ENCODE measurements at regions not wholly inside any gene's neighbourhood (a gene's known extent, or its start where the extent isn't known, plus 50 kb on each side); places are given as distances from the start of the nearest gene placed in this dataset.

DNA sequence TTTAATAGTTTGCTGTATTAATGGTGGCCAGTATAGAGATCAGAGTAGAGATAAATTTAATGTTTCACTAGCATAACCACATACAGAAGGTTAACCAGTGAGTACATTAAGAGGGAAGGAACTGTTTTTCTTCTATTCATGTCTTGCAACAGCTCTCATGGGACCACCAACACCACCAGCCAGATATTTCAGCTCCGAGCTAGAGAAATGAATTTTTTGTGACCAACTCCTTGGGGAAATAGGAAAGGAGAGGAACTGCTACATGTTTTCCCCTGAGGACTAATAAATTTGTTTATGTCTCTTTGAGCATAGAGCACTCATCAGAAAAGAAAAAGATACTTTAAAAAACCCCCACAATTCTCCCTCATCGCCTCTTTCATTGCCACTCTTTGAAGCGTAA, 247.5 kb downstream of the MBNL1 start:
- intact Hi-C loops (cut with DNase I) = no loop called here
- H3K4me3 ChIP-seq = no peak overlapping the region
- DNase-seq = no peak
- no peak overlapping the region for H3K27ac ChIP-seq
- TF ChIP-seq, protein P1, sequence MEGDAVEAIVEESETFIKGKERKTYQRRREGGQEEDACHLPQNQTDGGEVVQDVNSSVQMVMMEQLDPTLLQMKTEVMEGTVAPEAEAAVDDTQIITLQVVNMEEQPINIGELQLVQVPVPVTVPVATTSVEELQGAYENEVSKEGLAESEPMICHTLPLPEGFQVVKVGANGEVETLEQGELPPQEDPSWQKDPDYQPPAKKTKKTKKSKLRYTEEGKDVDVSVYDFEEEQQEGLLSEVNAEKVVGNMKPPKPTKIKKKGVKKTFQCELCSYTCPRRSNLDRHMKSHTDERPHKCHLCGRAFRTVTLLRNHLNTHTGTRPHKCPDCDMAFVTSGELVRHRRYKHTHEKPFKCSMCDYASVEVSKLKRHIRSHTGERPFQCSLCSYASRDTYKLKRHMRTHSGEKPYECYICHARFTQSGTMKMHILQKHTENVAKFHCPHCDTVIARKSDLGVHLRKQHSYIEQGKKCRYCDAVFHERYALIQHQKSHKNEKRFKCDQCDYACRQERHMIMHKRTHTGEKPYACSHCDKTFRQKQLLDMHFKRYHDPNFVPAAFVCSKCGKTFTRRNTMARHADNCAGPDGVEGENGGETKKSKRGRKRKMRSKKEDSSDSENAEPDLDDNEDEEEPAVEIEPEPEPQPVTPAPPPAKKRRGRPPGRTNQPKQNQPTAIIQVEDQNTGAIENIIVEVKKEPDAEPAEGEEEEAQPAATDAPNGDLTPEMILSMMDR (IDR thresholded peaks at IDR 0.05) = no peak
- TF ChIP-seq POLR2A (IDR thresholded peaks at IDR 0.05) = no peak
- 71 to 91% methylated on average over 3 of the region's 3 CpGs for WGBS, 2 donors
- no peaks in the 10 kb centered on the region for H3K36me3 ChIP-seq
- no peaks in the 10 kb centered on the region for H3K27me3 ChIP-seq
- H3K4me1 ChIP-seq = no peaks in the 10 kb centered on the region
- no peaks in the 10 kb centered on the region for H3K9me3 ChIP-seq

DNA sequence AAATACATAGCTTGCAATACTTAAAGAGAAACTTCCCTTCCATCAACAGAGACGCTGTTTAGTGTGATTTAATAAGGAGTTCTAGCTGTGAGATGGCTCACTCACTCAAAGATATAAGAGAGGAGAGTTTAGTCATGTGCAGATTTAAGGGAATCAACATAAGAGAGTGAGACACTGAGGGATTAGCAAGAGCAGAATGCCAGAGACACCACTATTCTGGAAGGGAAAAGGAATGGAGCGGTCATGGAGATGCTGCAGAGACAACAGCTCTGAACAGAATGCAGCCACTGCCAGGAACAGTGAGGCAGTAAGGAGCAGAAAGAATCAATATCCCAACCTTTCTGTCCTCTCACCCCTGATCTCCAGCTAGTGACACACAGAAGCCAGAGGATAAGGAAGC, 248.8 kb downstream of the MBNL1 start:
- Histone ChIP-seq H3K4me1 (no peaks in the 10 kb centered on the region), H3K9me3 (no peaks in the 10 kb centered on the region), H3K36me3 (no peaks in the 10 kb centered on the region), H3K27me3 (no peaks in the 10 kb centered on the region), H3K4me3 (no peak overlapping the region), H3K27ac (no peak overlapping the region)
- TF ChIP-seq, protein P1 (IDR thresholded peaks at IDR 0.05) = no peak
- TF ChIP-seq POLR2A (IDR thresholded peaks at IDR 0.05) = no peak
- WGBS, 2 donors = 72 to 94% methylated on average over 2 of the region's 2 CpGs
- DNase-seq = no peak
- intact Hi-C loops (cut with DNase I) = no loop called here

DNA sequence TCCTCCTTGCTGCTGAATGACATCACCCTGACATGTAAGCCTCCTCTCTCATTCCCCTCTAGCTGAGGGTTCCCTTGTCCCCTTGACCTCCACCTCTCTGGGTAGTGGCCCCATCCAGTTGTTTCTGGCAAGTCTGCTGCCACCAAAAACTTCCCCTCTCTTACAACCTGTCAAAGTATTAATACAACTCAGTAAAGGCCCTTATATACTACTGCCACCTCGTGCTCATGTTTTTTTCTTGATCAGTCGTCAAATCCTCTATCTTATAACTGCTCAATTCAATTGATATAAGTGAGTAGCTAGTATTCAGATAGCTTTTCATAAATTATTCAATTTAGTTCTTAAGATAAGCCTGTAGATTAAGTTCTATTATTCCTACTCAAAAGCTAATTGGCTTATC, 249.6 kb downstream of the MBNL1 start:
- Histone ChIP-seq H3K27ac (no peak overlapping the region), H3K4me1 (no peaks in the 10 kb centered on the region), H3K4me3 (no peak overlapping the region), H3K27me3 (no peaks in the 10 kb centered on the region), H3K9me3 (no peaks in the 10 kb centered on the region), H3K36me3 (no peaks in the 10 kb centered on the region)
- 82 to 87% methylated on average over 2 of the region's 2 CpGs for WGBS, 2 donors
- intact Hi-C loops (cut with DNase I) = no loop called here
- TF ChIP-seq, protein P1 (IDR thresholded peaks at IDR 0.05) = no peak
- TF ChIP-seq POLR2A (IDR thresholded peaks at IDR 0.05) = no peak
- DNase-seq = no peak

DNA sequence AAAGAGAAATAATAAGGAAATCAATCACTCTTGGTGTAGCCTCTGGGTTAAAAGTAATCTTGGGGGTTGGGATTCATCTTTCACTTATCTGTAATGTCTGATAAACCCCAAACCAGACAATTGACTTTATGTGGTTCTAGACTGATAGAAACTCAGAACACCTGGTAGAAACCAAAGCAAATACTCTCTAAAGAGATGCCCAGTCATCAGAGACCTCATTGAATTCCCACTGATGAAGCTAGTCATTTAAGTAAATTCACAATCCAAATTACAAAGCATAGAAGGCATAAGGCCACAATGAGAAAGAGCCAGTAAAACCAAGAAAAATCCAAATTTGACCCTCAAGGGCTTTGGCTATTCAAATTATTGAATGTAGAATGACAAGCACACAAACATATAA, 250.6 kb downstream of the MBNL1 start:
- Histone ChIP-seq H3K27me3 (no peaks in the 10 kb centered on the region), H3K36me3 (no peaks in the 10 kb centered on the region)
- no peak for DNase-seq

DNA sequence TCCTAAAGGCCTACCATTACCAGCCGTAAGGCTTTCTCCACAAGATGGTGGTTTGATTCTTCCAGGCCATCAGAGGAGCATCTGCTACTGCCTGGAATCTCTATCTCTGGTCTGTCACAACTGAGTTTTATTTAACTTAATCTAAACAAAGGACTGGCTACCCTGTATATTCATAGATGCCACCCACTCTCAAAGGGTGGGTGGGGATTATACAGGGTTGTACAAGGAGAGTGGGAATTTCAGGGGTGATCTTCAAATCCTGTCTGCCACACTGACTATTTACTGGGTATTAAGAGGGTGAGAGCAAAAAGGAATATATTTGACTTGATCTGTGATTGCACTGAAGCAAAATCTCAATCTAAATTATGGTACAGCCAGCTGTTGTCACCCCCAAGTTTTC, 253.3 kb downstream of the MBNL1 start:
- TF ChIP-seq, protein P1 (IDR thresholded peaks at IDR 0.05) = no peak
- H3K36me3 ChIP-seq = no peaks in the 10 kb centered on the region
- no peak overlapping the region for H3K27ac ChIP-seq
- H3K4me1 ChIP-seq = no peaks in the 10 kb centered on the region
- no peak overlapping the region for H3K4me3 ChIP-seq
- intact Hi-C loops (cut with DNase I) = no loop called here
- DNase-seq = no peak
- 100% methylated on average over 1 of the region's 1 CpG for WGBS, 2 donors
- H3K9me3 ChIP-seq = no peaks in the 10 kb centered on the region
- H3K27me3 ChIP-seq = no peaks in the 10 kb centered on the region

More for the DNA sequence above, 250.6 kb downstream of the MBNL1 start:
- Histone ChIP-seq H3K27ac (no peak overlapping the region), H3K4me1 (no peaks in the 10 kb centered on the region), H3K4me3 (no peak overlapping the region), H3K9me3 (no peaks in the 10 kb centered on the region)
- TF ChIP-seq, protein P1 (IDR thresholded peaks at IDR 0.05) = no peak
- no peak for TF ChIP-seq POLR2A (IDR thresholded peaks at IDR 0.05)
- intact Hi-C loops (cut with DNase I) = no loop called here

Measured in esophagus squamous epithelium (tissue), 5 donors.